HG02884 (cell line): ENCODE measurements at regions not wholly inside any gene's neighbourhood (a gene's known extent, or its start where the extent isn't known, plus 50 kb on each side); places are given as distances from the start of the nearest gene placed in this dataset.
A peak's percentile ranks its signal among the peaks of the same experiment; 100 is the strongest.
"Not testable (repeated sequence)": the region's sequence is repeated elsewhere in the genome, so short reads cannot be mapped to it uniquely, and the experiment has no call there.

Source experiments
- ATAC-seq: cut with Tn5 transposase; IDR thresholded peaks from one replicate; pipeline ENCODE4 v1.9.1; 2021; ENCODE audit warnings: mild to moderate bottlenecking, moderate library complexity; ENCODE audit not compliant: unreplicated experiment

- no peak for ATAC-seq
These were observed 472.8 kb downstream of the EIPR1 start for GRCh38 chr2:2904721-2905350.

- no peak for ATAC-seq
These were observed 474.9 kb downstream of the EIPR1 start for GRCh38 chr2:2902547-2903281.

GRCh38 chr2:2901384-2902345 is 476.0 kb downstream of the EIPR1 start:
- ATAC-seq, result peak; percentile 80

- ATAC-seq, result no peak
These were observed 477.8 kb downstream of the EIPR1 start for GRCh38 chr2:2899826-2900225.

GRCh38 chr2:2898744-2899143 is 478.9 kb downstream of the EIPR1 start:
- ATAC-seq, result no peak

- no peak for ATAC-seq
These were observed 481.0 kb downstream of the EIPR1 start for GRCh38 chr2:2896643-2897042.

GRCh38 chr2:2896011-2896410 is 481.6 kb downstream of the EIPR1 start:
- no peak for ATAC-seq

- ATAC-seq, result not testable (repeated sequence)
These were observed 483.6 kb downstream of the EIPR1 start for GRCh38 chr2:2894011-2894410.

GRCh38 chr2:2892892-2893291 is 484.7 kb downstream of the EIPR1 start:
- no peak for ATAC-seq

GRCh38 chr2:2892378-2892777 is 485.2 kb downstream of the EIPR1 start:
- ATAC-seq, result no peak

GRCh38 chr2:2890901-2891300 is 486.7 kb downstream of the EIPR1 start:
- ATAC-seq, result no peak

- ATAC-seq, result no peak
These were observed 487.4 kb downstream of the EIPR1 start for GRCh38 chr2:2890246-2890645.

GRCh38 chr2:2889646-2890045 is 488.0 kb downstream of the EIPR1 start:
- ATAC-seq, result no peak

- ATAC-seq, result no peak
These were observed 488.5 kb downstream of the EIPR1 start for GRCh38 chr2:2889141-2889540.

GRCh38 chr2:2887772-2888387 is 489.7 kb downstream of the EIPR1 start:
- no peak for ATAC-seq

- ATAC-seq, result no peak
These were observed 490.7 kb downstream of the EIPR1 start for GRCh38 chr2:2886922-2887321.

GRCh38 chr2:2881499-2881898 is 496.1 kb downstream of the EIPR1 start:
- ATAC-seq, result no peak

GRCh38 chr2:2880938-2881337 is 496.7 kb downstream of the EIPR1 start:
- no peak for ATAC-seq

GRCh38 chr2:2879781-2880180 is 497.8 kb downstream of the EIPR1 start:
- ATAC-seq, result peak; percentile 100

GRCh38 chr2:2879071-2879470 is 498.5 kb downstream of the EIPR1 start:
- ATAC-seq, result no peak

- ATAC-seq, result no peak
These were observed 500.2 kb downstream of the EIPR1 start for GRCh38 chr2:2877427-2877826.
